Hepatocyte (in vitro differentiated cells): ENCODE measurements at regions not wholly inside any gene's neighbourhood (a gene's known extent, or its start where the extent isn't known, plus 50 kb on each side); places are given as distances from the start of the nearest gene placed in this dataset.

Experiments
- CTCF ChIP-seq: fragments of 200-600 bp; sonication (generic); IDR thresholded peaks from 2 replicates; pipeline ENCODE4 v1.5.1; 2016; ENCODE audit warnings: antibody characterized with exemption, mild to moderate bottlenecking; ENCODE audit not compliant: poor library complexity
- EZH2 ChIP-seq: fragments of 200-600 bp; sonication (generic); IDR thresholded peaks from 2 replicates; pipeline ENCODE4 v1.6.1; 2016; ENCODE audit warnings: antibody characterized with exemption, mild to moderate bottlenecking, borderline replicate concordance
- EZH2phosphoT487 ChIP-seq: fragments of 200-600 bp; sonication (generic); IDR thresholded peaks from one replicate; pipeline ENCODE4 v1.6.1; 2018; ENCODE audit warnings: antibody characterized with exemption, mild to moderate bottlenecking, low read depth, moderate library complexity; ENCODE audit not compliant: unreplicated experiment, severe bottlenecking

DNA sequence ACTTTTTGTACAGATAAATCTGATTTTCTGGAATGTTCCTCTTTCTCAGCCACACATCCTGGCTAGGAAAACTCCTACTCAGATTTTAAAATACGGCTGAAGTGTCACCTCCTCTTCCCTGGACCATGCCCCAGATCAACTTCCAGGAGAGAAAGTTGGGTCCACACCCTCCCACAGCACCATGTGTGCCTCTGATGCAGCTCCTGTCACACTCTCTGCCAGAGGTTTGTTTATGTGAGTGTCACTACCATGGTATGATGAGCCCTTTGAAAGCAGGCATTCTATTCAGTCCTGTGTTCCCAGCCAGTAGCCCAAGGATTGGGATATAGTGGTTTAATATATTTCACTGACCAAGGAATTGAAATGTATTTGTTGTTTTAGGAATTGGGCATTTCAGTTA, 287.2 kb upstream of the ATP2B1 start:
- TF ChIP-seq EZH2phosphoT487, result no peak
- TF ChIP-seq CTCF, result no peak
- no peak for TF ChIP-seq EZH2
